ENCODE measurements at regions not wholly inside any gene's neighbourhood (a gene's known extent, or its start where the extent isn't known, plus 50 kb on each side); places are given as distances from the start of the nearest gene placed in this dataset.
"Not testable (repeated sequence)": the region's sequence is repeated elsewhere in the genome, so short reads cannot be mapped to it uniquely, and the experiment has no call there.

DNA sequence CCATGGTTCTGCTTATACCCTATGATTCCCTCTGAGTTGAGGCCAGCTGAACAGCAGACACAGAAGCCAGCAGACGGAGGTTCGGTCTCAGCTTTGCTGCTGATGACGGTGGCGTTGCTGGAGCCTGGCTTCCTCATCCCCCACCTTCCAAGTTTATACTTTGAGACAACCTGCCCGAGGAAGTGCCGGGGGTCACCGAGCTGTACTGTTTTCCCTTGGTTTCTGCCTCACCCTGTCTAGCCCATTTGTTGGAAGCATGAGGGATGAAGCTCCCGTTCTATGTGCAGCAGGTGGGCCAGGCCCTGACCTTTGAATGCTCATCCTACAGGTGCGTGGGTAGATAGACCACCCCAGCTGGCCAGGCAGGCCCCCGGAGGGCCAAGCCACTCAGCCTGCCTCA lies 117.3 kb downstream of the MYCN start:
- H3K4me1 ChIP-seq (ENCODE audit: control insufficient read depth in 5 of 5, insufficient read depth in 5 of 5, low read length in 5 of 5) = no peaks in the 10 kb centered on the region
- no peak overlapping the region for H3K4me3 ChIP-seq
- H3K9me3 ChIP-seq (ENCODE audit: control insufficient read depth in 4 of 4, insufficient read depth in 3 of 4, low read length in 3 of 4) = peaks cover 0 to 2% (median under 1%) of the 10 kb centered on the region in 4 donors
- H3K27me3 ChIP-seq (ENCODE audit: control insufficient read depth in 3 of 3, insufficient read depth in 3 of 3, low read length in 2 of 3) = no peaks in the 10 kb centered on the region
- no peak overlapping the region for H3K27ac ChIP-seq (ENCODE audit: low read depth in 1 of 2, low read length in 1 of 2)
- H3K36me3 ChIP-seq (ENCODE audit: control insufficient read depth in 4 of 4, insufficient read depth in 4 of 4, low read length in 4 of 4) = no peaks in the 10 kb centered on the region
- DNase-seq = no peak
- ATAC-seq (ENCODE audit: insufficient read depth, low FRiP score) = no peak
- TF ChIP-seq, protein P1, sequence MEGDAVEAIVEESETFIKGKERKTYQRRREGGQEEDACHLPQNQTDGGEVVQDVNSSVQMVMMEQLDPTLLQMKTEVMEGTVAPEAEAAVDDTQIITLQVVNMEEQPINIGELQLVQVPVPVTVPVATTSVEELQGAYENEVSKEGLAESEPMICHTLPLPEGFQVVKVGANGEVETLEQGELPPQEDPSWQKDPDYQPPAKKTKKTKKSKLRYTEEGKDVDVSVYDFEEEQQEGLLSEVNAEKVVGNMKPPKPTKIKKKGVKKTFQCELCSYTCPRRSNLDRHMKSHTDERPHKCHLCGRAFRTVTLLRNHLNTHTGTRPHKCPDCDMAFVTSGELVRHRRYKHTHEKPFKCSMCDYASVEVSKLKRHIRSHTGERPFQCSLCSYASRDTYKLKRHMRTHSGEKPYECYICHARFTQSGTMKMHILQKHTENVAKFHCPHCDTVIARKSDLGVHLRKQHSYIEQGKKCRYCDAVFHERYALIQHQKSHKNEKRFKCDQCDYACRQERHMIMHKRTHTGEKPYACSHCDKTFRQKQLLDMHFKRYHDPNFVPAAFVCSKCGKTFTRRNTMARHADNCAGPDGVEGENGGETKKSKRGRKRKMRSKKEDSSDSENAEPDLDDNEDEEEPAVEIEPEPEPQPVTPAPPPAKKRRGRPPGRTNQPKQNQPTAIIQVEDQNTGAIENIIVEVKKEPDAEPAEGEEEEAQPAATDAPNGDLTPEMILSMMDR (IDR thresholded peaks at IDR 0.05; ENCODE audit: control extremely low read depth, extremely low read depth) = no peak
- H3K9ac ChIP-seq (ENCODE audit: insufficient read depth in 1 of 2, low read length in 2 of 2) = no peak overlapping the region
- 94 to 96% methylated on average over 10 of the region's 10 CpGs for WGBS, 2 donors

DNA sequence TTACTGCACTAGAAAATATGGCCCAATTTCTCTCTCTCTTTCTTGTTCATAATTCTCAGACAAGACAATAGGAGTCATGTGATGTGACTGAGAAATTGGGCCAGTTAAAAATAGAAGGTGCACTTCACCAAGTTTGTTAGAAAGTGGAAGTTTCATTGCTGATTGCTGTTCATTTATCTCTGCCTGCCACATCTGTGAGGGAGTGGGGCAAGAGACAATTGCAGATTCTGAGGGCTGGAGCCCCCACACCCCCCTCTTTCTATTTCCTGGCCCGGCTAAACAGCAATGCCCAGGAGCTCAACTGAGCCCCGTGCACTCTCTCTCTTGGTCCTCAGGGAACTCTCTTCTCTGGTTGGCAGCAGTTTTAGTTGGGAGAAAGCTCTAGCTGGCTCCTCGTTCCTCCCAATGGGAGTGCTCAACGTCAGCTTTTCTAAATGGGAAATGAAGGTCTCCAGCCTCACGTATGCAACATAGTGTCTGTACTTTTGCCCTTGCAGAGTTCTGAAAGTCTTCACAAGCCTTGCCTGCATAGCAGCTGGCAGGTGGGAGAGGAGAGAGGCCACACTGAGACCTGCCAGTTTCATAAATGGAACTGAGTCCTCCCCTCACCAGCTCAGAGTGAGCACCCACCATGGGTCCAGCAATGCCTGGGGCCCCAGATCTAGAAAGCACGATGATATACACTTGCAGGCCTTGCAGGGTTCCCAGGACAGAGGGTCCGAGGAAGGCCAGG lies 115.7 kb downstream of the MYCN start:
- no peak overlapping the region for H3K27ac ChIP-seq (ENCODE audit: low read depth in 1 of 2, low read length in 1 of 2)
- TF ChIP-seq, protein P1 (IDR thresholded peaks at IDR 0.05; ENCODE audit: control extremely low read depth, extremely low read depth) = no peak
- H3K4me3 ChIP-seq = no peak overlapping the region
- ATAC-seq (ENCODE audit: insufficient read depth, low FRiP score) (no peak), DNase-seq (no peak)
- WGBS, 2 donors = 36 to 40% methylated on average over 7 of the region's 7 CpGs
- H3K27me3 ChIP-seq (ENCODE audit: control insufficient read depth in 3 of 3, insufficient read depth in 3 of 3, low read length in 2 of 3) = no peaks in the 10 kb centered on the region
- no peaks in the 10 kb centered on the region for H3K4me1 ChIP-seq (ENCODE audit: control insufficient read depth in 5 of 5, insufficient read depth in 5 of 5, low read length in 5 of 5)
- H3K9me3 ChIP-seq (ENCODE audit: control insufficient read depth in 4 of 4, insufficient read depth in 3 of 4, low read length in 3 of 4) = peaks cover 0 to 5% (median 1%) of the 10 kb centered on the region in 4 donors
- H3K36me3 ChIP-seq (ENCODE audit: control insufficient read depth in 4 of 4, insufficient read depth in 4 of 4, low read length in 4 of 4) = no peaks in the 10 kb centered on the region
- H3K9ac ChIP-seq (ENCODE audit: insufficient read depth in 1 of 2, low read length in 2 of 2) = no peak overlapping the region

DNA sequence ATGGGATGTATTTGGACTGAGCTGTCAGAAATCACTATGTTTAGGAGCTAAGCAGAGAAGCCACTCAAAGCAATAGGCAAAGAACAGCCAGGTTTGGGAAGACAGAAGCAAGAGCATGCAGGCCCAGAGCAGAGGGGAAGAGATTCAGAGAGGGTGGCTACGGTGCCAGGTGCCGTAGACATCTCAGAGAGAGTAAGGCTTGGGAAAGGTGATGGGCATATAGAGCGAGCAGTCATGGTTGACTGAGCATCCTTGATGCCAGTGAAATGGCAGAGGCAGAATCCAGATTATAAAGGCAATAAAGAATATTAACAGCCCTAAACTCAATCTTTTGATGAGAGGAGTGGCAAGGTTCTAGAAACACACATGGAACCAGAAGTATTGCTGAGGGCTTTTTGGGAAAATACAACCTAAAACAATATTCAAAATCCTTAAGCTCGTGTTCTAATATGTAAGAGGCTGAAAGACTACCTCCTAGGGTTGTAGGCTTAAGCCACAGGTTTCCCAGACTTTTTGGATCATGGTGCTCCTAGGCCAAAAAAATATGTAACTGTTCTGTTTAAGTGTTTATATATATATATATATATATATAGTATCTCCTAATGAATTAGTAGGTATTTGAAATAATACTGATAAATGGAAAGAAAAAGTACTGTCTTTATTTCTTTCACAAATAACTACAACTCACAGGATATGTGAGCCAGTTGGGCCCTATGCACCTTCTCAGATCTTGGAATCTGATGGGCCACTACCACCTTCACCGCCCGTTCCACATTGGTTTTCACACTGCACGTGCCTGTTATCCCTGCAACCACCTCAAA lies 113.3 kb downstream of the MYCN start:
- Histone ChIP-seq H3K4me1 (ENCODE audit: control insufficient read depth in 5 of 5, insufficient read depth in 5 of 5, low read length in 5 of 5) (no peaks in the 10 kb centered on the region), H3K9me3 (ENCODE audit: control insufficient read depth in 4 of 4, insufficient read depth in 3 of 4, low read length in 3 of 4) (peaks cover 0 to 5% (median 1%) of the 10 kb centered on the region in 4 donors), H3K36me3 (ENCODE audit: control insufficient read depth in 4 of 4, insufficient read depth in 4 of 4, low read length in 4 of 4) (no peaks in the 10 kb centered on the region), H3K27me3 (ENCODE audit: control insufficient read depth in 3 of 3, insufficient read depth in 3 of 3, low read length in 2 of 3) (peaks cover 0 to 2% (median 0%) of the 10 kb centered on the region in 3 donors), H3K27ac (ENCODE audit: low read depth in 1 of 2, low read length in 1 of 2) (no peak overlapping the region), H3K9ac (ENCODE audit: insufficient read depth in 1 of 2, low read length in 2 of 2) (no peak overlapping the region), H3K4me3 (no peak overlapping the region)
- DNase-seq (no peak), ATAC-seq (ENCODE audit: insufficient read depth, low FRiP score) (no peak)
- whole genome bisulfite sequencing, 2 donors = 87 to 91% methylated on average over 7 of the region's 7 CpGs
- TF ChIP-seq, protein P1 (IDR thresholded peaks at IDR 0.05; ENCODE audit: control extremely low read depth, extremely low read depth) = no peak

DNA sequence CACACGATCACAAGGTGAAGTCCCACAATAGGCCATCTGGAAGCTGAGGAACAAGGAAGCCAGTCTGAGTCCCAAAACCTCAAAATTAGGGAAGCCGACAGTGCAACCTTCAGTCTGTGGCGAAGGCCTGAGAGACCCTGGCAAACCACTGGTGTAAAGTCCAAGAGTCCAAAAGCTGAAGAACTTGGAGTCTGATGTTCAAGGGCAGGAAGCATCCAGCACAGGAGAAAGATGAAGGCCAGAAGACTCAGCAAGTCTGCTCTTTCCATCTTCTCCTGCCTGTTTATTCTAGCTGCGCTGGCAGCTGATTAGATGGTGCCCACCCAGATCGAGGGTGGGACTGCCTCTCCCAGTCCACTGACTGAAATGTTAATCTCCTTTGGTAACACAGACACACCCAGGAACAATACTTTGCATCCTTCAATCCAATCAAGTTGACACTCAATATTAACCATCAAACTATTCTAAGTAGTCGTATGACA lies 112.3 kb downstream of the MYCN start:
- not testable (repeated sequence) for H3K4me1 ChIP-seq (ENCODE audit: control insufficient read depth in 5 of 5, insufficient read depth in 5 of 5, low read length in 5 of 5); H3K27ac ChIP-seq (ENCODE audit: low read depth in 1 of 2, low read length in 1 of 2); H3K36me3 ChIP-seq (ENCODE audit: control insufficient read depth in 4 of 4, insufficient read depth in 4 of 4, low read length in 4 of 4); H3K4me3 ChIP-seq; H3K9ac ChIP-seq (ENCODE audit: insufficient read depth in 1 of 2, low read length in 2 of 2); ATAC-seq (ENCODE audit: insufficient read depth, low FRiP score); DNase-seq; H3K27me3 ChIP-seq (ENCODE audit: control insufficient read depth in 3 of 3, insufficient read depth in 3 of 3, low read length in 2 of 3); H3K9me3 ChIP-seq (ENCODE audit: control insufficient read depth in 4 of 4, insufficient read depth in 3 of 4, low read length in 3 of 4)
- 63 to 83% methylated on average over 6 of the region's 6 CpGs for WGBS, 2 donors
